Colonic mucosa (tissue), 4 donors: ENCODE measurements at regions not wholly inside any gene's neighbourhood (a gene's known extent, or its start where the extent isn't known, plus 50 kb on each side); places are given as distances from the start of the nearest gene placed in this dataset.

Experiments used
- DNase-seq: peaks from one replicate; pipeline ENCODE4 v3.0.0-alpha.2; 2020
- H3K27ac ChIP-seq: fragments of 200-600 bp; one replicate; pipeline ENCODE4 v1.8.0; 2021
- H3K27me3 ChIP-seq: fragments of 200-600 bp; one replicate; pipeline ENCODE4 v1.8.0; 2021
- H3K36me3 ChIP-seq: fragments of 200-600 bp; one replicate; pipeline ENCODE4 v1.8.0; 2021
- H3K4me1 ChIP-seq: fragments of 200-600 bp; one replicate; pipeline ENCODE4 v1.8.0; 2021; ENCODE audit warnings: mild to moderate bottlenecking
- H3K4me3 ChIP-seq: fragments of 200-600 bp; one replicate; pipeline ENCODE4 v1.8.0; 2021
- H3K9ac ChIP-seq, 2 donors: one replicate each; pipeline ENCODE4 v1.7.0; 2013; ENCODE audit warnings: control low read depth in 2 of 2, low read depth in 2 of 2, low read length in 2 of 2
- H3K9me3 ChIP-seq: fragments of 200-600 bp; one replicate; pipeline ENCODE4 v1.8.0; 2021
- CTCF ChIP-seq: fragments of 200-600 bp; IDR thresholded peaks from one replicate; pipeline ENCODE4 v1.8.0; 2022; ENCODE audit warnings: antibody characterized with exemption, mild to moderate bottlenecking
- intact Hi-C: fragments of 100-400 bp; cut with DNase I; formaldehyde crosslinking; loops from one replicate; pipeline ENCODE4 v1.14.1; 2022
- donor health status: healthy.
- donor health status: DM: no; HTN: no; CAD: no.
- donor health status: DM: no; HTN: no; CAD: no.

- Histone ChIP-seq H3K36me3 (no peaks in the 10 kb centered on the region), H3K27ac (no peak overlapping the region), H3K27me3 (no peaks in the 10 kb centered on the region), H3K9ac (no peak overlapping the region), H3K4me3 (no peak overlapping the region), H3K9me3 (no peaks in the 10 kb centered on the region), H3K4me1 (no peaks in the 10 kb centered on the region)
- DNase-seq, result no peak
- intact Hi-C loops, result no loop called here
- TF ChIP-seq CTCF, result no peak
Observed at GRCh38 chr12:126506426-126507182, 1441.4 kb downstream of the AACS start.

GRCh38 chr12:126507231-126507630, 1442.0 kb downstream of the AACS start:
- Histone ChIP-seq H3K4me3 (no peak overlapping the region), H3K27ac (no peak overlapping the region), H3K36me3 (no peaks in the 10 kb centered on the region), H3K9ac (no peak overlapping the region), H3K9me3 (no peaks in the 10 kb centered on the region), H3K4me1 (no peaks in the 10 kb centered on the region), H3K27me3 (no peaks in the 10 kb centered on the region)
- intact Hi-C loops, result no loop called here
- TF ChIP-seq CTCF, result no peak
- no peak for DNase-seq

- no peak for TF ChIP-seq CTCF
- Histone ChIP-seq H3K36me3 (no peaks in the 10 kb centered on the region), H3K27me3 (no peaks in the 10 kb centered on the region), H3K9me3 (no peaks in the 10 kb centered on the region), H3K9ac (no peak overlapping the region), H3K4me3 (no peak overlapping the region), H3K27ac (no peak overlapping the region), H3K4me1 (no peaks in the 10 kb centered on the region)
- intact Hi-C loops, result no loop called here
- DNase-seq, result no peak
Observed at GRCh38 chr12:126509572-126509971, 1444.3 kb downstream of the AACS start.

GRCh38 chr12:126510630-126511029, 1445.4 kb downstream of the AACS start:
- Histone ChIP-seq H3K27me3 (no peaks in the 10 kb centered on the region), H3K36me3 (no peaks in the 10 kb centered on the region), H3K27ac (no peak overlapping the region), H3K4me3 (no peak overlapping the region), H3K9ac (no peak overlapping the region), H3K9me3 (no peaks in the 10 kb centered on the region), H3K4me1 (no peaks in the 10 kb centered on the region)
- no peak for DNase-seq
- no peak for TF ChIP-seq CTCF
- intact Hi-C loops, result no loop called here

GRCh38 chr12:126512916-126513913, 1448.0 kb downstream of the AACS start:
- H3K4me3 ChIP-seq, result no peak overlapping the region
- intact Hi-C loops, result no loop called here
- no peak for DNase-seq

More at GRCh38 chr12:126512916-126513913, 1448.0 kb downstream of the AACS start:
- H3K4me1 ChIP-seq, result no peaks in the 10 kb centered on the region
- H3K9me3 ChIP-seq, result no peaks in the 10 kb centered on the region
- H3K9ac ChIP-seq, result no peak overlapping the region
- H3K36me3 ChIP-seq, result no peaks in the 10 kb centered on the region
- H3K27me3 ChIP-seq, result no peaks in the 10 kb centered on the region
- H3K27ac ChIP-seq, result no peak overlapping the region
- TF ChIP-seq CTCF, result no peak
